GM18508 (cell line): ENCODE measurements at regions not wholly inside any gene's neighbourhood (a gene's known extent, or its start where the extent isn't known, plus 50 kb on each side); places are given as distances from the start of the nearest gene placed in this dataset.
"Not testable (repeated sequence)": the region's sequence is repeated elsewhere in the genome, so short reads cannot be mapped to it uniquely, and the experiment has no call there.

Experiments used
- ATAC-seq: cut with Tn5 transposase; IDR thresholded peaks from one replicate; pipeline ENCODE4 v1.9.1; 2021; ENCODE audit warnings: moderate number of reproducible peaks; ENCODE audit not compliant: insufficient read depth, unreplicated experiment

DNA sequence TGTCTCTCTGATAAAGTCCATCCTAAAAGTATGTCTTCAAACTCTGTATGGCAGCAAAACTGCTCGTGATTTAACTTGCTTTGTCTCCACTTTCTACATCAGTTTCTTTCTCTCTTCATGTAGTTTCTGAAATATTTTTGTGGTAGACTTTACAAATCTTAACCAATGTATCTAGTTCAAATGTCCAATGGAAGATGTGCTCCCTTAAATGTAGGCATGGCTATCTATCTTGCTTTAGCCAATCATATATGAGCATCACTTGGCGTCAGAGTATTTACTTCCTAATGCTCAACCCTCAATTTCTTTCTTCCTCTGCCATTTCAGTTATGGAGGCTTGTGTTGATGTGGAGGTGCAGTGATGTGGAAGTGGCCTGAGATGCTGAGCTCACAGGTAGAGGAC is 206.1 kb upstream of the ZNF608 start:
- ATAC-seq: peak; percentile 34

DNA sequence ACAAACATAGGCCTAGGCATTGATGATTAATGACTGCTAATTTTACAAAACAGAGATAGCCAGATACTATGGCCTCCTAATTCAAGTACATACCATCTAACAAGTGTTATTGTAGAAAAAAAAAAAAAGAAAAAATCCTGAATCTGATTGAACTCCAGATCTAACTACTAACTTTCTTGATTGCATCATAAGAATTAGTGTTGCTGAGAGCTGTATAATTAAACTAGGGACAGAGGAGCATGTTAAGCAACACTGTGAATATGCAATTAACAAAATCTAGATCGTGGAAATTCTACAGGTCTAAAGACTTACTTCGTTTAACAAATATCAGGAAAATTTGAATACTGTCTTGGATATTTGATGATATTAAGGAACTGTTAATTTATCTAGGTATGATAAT is 208.3 kb upstream of the ZNF608 start:
- no peak for ATAC-seq

DNA sequence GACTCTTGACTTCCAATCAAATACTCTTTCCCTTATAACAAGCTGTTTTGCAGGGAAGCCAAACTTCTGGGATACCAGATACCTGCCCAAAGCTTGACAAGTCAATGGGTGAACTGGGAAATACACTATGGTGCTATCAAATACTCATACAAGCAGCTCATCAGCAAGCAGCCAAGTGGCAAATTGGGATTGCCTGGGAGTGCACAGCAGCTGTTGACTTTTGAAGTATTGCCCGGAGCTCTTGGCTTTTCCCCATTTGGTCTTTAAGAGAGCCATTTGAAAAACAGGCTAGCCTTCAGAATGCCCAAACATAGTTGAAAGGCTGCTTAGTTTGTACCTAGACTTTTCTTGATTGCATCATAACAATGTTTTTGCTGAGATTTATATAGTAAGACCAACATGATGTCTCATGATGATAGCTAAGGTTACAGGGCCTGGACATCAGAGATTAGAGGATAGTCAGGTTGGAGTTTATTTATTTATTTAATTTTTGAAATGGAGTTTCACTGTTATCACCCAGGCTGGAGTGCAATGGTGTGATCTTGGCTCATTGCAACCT is 210.1 kb upstream of the ZNF608 start:
- no peak for ATAC-seq

DNA sequence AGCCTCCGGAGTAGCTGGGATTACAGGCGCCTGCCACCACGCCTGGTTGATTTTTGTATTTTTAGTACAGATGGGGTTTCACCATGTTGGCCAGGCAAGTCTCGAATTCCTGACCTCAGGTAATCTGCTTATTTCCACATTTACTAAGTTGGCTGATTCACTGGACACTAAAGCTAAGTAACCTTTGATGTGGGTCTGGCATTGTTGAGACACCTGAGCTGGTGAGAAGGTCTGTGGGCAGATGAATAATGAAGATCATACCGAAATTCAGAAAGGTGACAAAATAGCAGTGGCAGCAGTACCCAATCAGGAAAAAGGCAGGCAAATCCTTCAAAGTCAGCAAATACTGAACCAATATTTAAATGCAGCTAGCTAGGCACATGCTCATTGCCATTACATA is 210.6 kb upstream of the ZNF608 start:
- ATAC-seq: no peak

DNA sequence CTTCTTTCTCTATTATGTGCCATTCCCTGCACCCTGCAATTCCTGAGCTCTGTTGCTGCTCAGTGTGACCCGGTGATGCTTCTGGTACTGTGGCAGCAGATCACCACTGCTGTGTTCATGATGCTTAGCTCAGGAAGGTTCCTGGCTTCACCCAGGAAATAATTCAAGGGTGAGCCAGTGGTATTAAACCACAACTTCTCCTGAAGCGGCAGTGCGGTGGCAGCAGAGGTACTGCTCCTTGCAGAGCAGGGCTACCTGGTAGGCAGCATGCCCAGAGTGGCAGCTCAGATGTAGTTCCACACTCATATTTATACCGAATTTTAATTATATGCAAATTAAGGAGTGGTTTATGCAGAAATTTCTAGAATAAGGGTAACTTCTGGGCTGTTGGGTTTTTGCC is 213.8 kb upstream of the ZNF608 start:
- no peak for ATAC-seq

DNA sequence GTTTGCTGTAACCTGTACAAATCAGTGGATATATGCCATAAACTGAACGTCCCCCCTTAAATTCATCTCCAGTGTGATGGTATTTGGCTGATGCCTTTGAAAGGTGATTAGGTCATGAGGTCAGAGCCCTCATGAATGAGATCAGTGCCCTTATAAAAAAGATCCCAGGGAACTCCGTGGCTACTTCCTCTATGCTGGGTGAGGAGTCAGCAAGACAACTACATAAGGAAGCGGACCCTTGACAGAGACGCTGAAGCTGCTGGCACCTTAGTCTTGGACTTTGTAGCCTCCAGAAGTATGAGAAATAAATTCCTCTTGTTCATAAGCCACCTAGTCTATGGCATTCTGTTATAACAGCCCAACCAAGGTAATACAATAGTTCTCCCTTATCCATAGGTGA is 215.1 kb upstream of the ZNF608 start:
- ATAC-seq: no peak

DNA sequence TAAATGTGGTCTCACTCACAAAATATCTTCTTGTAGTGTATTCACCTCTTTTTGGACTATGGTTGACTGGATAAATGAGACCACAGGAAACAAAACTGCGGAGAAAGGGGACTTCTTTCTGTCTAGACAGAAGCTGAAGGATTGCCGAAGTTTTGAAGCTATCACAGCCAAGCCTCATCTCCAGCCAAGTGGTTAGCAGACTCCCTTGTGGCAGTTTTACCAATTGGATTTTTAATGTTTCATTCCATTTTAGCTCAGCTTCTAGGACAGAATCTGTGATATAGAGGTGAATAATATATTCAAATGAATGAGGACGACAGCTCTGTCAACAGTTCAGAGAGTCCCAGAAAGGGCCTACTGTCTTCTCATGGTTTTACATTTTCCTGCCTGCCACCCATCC is 215.7 kb upstream of the ZNF608 start:
- no peak for ATAC-seq

DNA sequence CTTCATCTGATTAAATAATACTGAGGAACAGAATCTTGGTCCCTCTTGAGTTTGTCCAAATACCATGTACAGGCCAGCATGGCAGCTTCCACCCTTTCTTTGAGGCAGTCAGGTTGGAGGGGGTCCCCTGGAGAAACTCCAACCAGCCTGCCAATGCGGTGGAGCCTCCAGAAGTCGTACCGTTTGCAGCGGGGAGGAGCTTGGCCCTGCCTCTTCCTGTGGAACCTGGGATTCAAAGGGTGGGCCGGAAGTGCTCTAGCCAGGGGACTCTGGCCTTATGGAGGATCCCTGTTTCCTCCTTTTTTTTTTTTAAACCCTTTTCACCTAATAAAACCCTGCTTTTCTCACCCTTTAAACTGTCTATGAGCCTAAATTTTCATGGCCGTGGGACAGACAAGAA is 216.3 kb upstream of the ZNF608 start:
- no peak for ATAC-seq

DNA sequence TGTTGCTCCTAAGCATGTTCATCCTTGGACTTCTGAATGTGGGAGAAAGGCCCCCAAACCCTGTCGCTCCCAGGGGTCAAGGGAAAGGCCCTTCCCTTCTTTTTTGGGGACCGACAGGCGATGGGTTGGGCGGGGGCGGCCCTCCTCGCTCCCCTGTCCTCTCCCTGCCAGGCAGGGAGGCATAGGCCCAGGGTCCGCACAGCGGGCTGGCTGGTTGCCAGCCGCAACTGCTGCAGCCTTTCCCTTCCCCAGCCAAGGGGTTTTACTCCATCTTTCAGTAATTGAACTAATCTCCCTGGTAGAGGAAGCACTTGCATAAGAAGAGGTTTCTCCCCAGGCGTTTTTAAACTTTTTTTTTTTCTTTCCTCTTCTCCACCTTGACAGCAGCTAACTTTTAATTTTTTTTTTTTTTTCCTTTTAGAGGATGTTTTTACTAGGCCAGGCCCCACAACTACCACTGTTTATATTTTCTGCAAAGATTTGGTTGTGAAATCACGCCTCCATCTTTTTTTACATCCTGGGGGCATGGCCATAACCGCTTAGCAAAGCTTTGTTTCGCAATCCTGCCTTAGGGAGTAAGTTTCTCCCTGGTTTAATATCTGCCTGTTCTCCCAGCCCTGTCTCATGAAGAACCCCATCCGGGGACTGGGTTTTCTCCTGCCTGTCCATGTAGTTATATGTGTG is 216.9 kb upstream of the ZNF608 start:
- no peak for ATAC-seq

DNA sequence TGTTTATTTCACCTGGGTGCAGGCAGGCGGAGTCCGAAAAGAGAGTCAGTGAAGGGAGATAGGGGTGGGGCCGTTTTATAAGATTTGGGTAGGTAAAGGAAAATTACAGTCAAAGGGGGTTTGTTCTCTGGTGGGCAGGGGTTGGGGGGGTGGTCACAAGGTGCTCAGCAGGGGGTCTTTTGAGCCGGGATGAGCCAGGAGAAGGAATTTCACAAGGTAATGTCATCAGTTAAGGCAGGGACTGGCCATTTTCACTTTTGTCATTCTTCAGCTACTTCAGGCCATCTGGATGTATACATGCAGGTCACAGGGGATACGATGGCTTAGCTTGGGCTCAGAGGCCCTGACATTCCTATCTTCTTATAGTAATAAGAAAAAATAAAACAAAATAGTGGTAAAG is 220.3 kb upstream of the ZNF608 start:
- not testable (repeated sequence) for ATAC-seq

DNA sequence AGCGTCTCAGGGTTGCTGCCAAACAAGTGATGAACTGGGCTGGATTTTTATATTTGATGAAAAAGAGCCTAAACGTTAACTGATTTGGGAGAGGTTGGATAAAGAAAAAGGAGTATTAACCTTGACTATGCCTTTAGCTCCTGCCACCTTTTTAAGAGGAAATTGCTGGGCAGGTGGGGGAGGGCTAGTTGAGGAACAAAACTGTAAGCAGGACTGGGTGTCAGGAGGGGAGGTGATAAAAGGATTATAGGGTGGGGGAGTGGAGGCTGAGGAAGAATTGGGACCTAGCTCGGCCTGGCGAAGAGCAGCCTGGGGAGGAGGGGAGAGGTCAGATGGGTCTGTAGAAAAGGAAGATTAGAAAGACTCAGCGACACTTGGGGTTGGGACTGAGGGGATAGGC is 223.9 kb upstream of the ZNF608 start:
- not testable (repeated sequence) for ATAC-seq

DNA sequence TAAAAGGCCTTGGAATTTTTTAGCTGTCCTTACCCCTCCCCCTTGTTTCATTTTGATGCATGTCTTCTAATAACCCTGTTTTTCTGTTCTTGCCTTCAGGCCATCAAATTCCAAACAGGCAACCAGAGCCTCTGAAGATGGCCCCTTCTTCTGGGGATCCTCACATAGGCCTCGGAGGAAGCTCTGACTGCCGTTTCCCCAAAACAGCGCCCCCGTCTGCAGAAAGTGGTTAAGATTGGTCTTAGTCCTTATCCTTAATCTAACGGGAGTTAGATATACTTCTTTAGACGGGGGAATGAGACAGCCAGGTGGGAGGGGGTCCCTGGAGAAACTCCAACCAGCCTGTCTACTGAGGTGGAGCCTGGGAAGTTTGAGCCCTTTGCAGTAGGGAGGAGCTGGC is 226.3 kb upstream of the ZNF608 start:
- ATAC-seq: no peak

DNA sequence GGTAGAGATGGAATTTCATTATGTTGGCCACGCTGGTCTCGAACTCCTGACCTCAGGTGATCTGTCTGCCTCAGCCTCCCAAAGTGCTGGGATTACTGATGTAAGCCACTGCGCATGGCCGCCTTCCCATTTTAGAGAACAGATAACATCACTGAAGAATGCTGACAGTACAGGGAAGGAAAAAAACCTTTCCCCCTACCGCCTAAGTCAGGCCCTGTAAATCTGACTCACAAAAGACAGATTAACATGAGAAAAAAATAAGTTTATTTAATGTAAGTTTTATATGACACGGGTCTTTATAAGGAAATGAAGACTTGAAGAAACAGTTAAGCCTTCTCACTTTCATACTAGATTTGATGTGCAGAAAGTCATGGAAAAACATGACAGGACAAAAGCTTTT is 227.2 kb upstream of the ZNF608 start:
- ATAC-seq: no peak

DNA sequence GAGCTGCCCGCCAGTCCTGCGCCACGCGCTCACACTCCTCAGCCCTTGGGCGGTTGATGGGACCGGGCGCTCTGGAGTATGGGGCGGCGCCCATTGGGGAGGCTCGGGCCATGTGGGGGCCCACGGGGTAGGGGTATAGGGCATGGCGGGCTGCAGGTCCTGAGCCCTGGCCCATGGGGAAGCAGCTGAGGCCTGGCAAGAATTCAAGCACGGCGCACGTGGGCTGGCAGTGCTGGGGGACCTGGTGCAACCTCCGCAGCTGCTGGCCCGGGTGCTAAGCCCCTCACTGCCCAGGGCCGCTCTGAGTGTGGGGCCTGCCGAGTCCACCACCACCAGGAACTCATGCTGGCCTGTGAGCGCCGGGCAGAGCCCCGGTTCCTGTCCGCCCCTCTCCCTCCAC is 229.6 kb upstream of the ZNF608 start:
- ATAC-seq: no peak

DNA sequence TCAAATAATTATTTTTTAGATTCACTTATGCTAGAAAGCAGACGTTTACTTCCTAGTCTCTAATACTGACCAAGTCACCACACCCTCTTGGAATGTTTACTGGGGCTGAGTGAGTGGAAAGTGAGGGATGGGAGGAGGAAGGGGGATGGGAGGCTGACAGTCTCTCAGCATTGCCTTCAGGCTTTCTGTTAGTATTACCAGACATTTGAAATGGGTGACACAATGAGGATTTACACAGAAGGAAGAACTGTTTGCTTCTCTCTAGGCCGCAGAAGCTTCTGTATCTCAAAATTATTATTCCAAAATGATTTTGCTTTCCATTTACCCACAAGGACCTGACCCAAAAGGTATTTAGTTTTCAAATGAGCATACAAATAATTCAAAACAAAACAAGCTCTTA is 232.8 kb upstream of the ZNF608 start:
- ATAC-seq: no peak

DNA sequence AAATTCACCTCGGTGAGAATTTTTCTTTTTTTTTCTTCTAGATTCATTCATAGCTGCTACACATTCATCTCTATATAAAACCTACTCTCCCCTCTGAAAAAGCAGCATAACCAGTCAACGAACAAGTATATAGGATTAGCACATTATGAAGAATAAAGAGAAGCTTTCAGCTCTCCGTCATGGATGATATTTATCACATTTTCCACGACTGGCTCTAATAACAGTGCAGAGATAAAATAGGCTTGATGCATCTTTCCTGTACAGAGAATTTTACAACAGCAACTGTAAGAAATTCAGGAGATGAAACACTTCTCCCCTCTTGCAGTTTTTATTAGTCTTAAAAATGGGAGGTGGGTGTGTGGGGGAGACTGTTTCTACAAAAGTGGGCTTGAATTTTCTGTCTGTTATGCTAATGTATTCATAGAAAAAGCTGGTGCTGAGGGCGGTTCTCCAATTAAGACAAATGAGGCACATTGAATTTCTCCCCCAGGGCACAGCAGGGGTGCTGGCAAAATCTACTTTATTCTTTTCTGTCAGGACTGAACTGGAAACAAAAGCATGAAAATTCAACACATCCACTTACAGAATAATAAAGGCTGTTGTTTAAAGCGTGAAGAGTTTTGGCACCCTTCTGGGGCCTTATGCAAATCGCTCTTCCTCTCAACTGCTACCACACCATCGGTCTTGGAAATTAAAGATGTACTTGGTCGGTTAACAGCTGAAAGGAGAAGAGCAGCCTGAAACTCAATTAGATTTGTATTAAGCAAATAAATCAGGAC is 233.9 kb upstream of the ZNF608 start:
- peak; percentile 89 for ATAC-seq

DNA sequence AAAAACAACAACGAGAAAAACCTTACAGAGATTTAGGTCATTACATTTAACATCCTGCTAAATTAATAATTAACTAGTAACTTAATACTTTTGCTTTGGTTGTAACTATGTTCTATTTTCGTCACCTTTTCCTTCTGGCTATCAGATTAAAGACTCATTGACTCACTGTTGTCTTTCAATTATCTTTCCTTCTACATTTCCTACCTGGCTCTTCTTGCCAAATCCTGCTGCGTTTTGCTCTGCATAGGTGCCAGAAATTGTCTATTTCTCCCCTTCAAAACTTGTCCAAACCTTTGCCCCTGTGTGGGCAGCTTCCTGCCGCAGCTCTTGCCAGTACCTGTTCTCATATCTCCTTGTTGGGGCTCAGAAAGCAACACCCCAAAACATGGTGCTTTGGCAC is 235.5 kb upstream of the ZNF608 start:
- no peak for ATAC-seq

DNA sequence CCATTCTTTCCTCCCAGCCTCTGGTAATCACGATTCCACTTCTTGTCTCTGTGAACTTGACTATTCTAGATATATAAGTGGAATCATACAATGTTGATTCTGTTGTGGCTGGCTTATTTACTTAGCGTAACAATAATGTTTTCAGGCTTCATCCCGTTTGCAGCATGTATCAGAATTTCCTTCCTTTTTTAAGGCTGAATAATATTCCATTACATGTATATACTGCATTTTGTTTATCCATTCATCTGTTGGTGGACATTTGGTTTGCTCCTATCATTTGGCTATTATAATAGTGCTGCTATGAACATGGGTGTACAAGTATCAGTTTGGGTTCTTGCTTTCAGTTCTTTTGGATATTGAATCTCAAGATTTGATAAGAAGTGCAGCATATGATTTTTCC is 239.7 kb upstream of the ZNF608 start:
- no peak for ATAC-seq

DNA sequence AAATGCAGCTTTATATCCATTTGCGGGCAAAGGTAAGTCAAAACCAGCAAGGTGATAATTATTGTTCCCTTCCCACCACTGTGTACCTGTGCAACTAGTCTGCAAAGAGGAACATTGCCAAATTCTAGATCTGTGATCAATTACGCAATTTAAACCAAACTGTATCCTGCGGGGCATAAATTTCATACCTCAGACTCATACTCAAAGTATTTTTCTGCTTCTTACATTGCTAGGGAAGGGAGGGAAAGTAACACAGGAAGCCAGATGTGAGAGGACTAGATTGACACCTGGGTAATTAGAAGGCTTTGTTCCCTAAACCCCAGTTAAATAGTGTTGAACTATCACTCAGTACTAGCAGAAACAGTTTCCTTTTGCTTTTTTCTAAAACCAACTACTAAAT is 240.2 kb upstream of the ZNF608 start:
- no peak for ATAC-seq

DNA sequence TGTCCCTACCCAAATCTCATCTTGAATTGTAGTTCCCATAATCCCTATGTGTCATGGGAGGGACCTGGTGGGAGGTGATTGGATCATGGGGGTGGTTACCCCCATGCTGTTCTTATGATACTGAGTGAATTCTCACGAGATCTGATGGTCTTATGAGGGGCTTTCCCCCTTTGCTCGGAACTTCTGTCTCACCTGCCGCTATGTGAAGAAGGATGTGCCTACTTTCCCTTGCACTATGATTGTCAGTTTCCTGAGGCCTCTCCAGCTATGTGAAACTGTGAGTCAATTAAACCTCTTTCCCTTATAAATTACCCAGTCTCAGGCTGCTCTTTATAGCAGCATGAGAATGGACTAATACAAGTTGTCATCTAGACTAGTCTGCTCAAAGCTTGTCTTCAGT is 241.3 kb upstream of the ZNF608 start:
- not testable (repeated sequence) for ATAC-seq

DNA sequence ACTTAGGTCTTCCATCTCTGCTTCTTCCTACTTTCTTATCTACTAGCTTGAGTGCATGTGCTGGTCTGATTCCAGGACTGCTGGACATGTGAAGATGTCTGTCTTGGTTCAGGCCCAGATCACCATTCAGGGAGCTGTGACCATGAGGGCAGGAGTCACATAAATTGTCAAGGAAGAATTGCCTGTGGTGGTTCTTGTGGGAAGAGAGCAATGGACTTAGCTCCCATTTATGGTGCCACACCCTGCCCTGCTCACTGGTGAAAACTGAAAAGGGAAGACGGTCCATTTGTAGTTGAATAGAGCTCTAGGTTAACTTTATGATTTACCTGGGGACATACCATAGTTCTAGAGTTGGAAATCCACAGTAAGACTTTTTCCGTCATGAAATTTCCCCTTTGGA is 244.3 kb upstream of the ZNF608 start:
- ATAC-seq: no peak

DNA sequence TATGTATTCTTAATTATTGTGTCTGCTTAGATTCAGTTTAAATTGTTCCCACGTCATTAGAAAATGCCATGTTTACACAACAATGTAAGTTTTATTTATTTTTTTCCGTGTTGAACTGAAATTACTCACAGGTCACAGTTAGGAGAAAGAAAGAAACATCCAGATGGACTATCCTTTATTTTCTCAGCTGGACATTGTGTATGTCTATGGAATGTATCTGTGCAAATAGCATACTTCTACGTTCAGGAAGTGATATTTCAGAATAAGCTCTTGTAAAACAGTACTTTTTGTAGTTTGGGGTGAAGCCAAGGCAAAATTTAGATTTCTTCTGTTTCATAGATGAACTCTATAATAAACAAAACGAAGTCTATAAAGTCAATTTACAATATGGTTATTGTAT is 249.0 kb upstream of the ZNF608 start:
- no peak for ATAC-seq
